ENCODE measurements at regions not wholly inside any gene's neighbourhood (a gene's known extent, or its start where the extent isn't known, plus 50 kb on each side); places are given as distances from the start of the nearest gene placed in this dataset.

- Histone ChIP-seq H3K27ac (ENCODE audit: low read depth, low read length) (no peak overlapping the region), H3K9me3 (ENCODE audit: control insufficient read depth, insufficient read depth, low read depth, low read length) (no peaks in the 10 kb centered on the region), H3K9ac (ENCODE audit: low read length) (no peak overlapping the region), H3K27me3 (ENCODE audit: control insufficient read depth, insufficient read depth, low read length) (no peaks in the 10 kb centered on the region), H3K4me1 (ENCODE audit: control insufficient read depth, insufficient read depth, low read length) (peaks cover 4% of the 10 kb centered on the region; the same call in 1 of the 2 replicates), H3K36me3 (ENCODE audit: control insufficient read depth, insufficient read depth, low read length) (no peaks in the 10 kb centered on the region), H3K4me3 (ENCODE audit: low read depth, low read length) (no peak overlapping the region)
These were observed 285.5 kb downstream of the TCF7L2 start for GRCh38 chr10:113235508-113235907.

- no peaks in the 10 kb centered on the region for H3K9me3 ChIP-seq (ENCODE audit: control insufficient read depth, insufficient read depth, low read depth, low read length)
- no peak overlapping the region for H3K9ac ChIP-seq (ENCODE audit: low read length)
- no peaks in the 10 kb centered on the region for H3K27me3 ChIP-seq (ENCODE audit: control insufficient read depth, insufficient read depth, low read length)
- peaks cover 4% of the 10 kb centered on the region; the same call in 1 of the 2 replicates for H3K4me1 ChIP-seq (ENCODE audit: control insufficient read depth, insufficient read depth, low read length)
- no peak overlapping the region for H3K27ac ChIP-seq (ENCODE audit: low read depth, low read length)
- H3K4me3 ChIP-seq (ENCODE audit: low read depth, low read length), result no peak overlapping the region
- H3K36me3 ChIP-seq (ENCODE audit: control insufficient read depth, insufficient read depth, low read length), result no peaks in the 10 kb centered on the region
These were observed 287.0 kb downstream of the TCF7L2 start for GRCh38 chr10:113236998-113237397.

- Histone ChIP-seq H3K27ac (ENCODE audit: low read depth, low read length) (no peak overlapping the region), H3K4me1 (ENCODE audit: control insufficient read depth, insufficient read depth, low read length) (no peaks in the 10 kb centered on the region), H3K9me3 (ENCODE audit: control insufficient read depth, insufficient read depth, low read depth, low read length) (no peaks in the 10 kb centered on the region), H3K36me3 (ENCODE audit: control insufficient read depth, insufficient read depth, low read length) (no peaks in the 10 kb centered on the region), H3K27me3 (ENCODE audit: control insufficient read depth, insufficient read depth, low read length) (no peaks in the 10 kb centered on the region), H3K9ac (ENCODE audit: low read length) (no peak overlapping the region), H3K4me3 (ENCODE audit: low read depth, low read length) (no peak overlapping the region)
These were observed 289.7 kb downstream of the TCF7L2 start for GRCh38 chr10:113239566-113240350.

DNA sequence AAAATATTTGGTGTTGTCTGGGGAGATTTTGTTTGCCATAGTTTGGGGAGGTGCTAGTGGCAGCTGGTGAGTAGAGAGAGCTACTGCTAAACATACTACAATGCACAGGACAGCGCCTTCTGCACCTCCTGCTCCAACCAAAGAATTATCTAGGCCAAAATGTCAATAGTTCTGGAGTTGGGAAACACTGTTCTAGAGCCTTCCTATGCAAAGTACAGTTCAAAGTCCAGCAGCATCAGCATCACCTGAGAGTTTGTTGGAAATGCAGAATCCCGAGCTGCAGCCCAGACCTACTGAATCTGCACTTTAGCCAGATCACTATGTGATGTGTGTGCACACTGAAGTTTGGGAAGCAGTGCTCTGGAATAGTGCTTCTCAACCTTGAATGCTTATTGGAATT, 290.7 kb downstream of the TCF7L2 start:
- H3K4me1 ChIP-seq (ENCODE audit: control insufficient read depth, insufficient read depth, low read length), result no peaks in the 10 kb centered on the region
- H3K27ac ChIP-seq (ENCODE audit: low read depth, low read length), result no peak overlapping the region
- H3K4me3 ChIP-seq (ENCODE audit: low read depth, low read length), result no peak overlapping the region
- no peaks in the 10 kb centered on the region for H3K9me3 ChIP-seq (ENCODE audit: control insufficient read depth, insufficient read depth, low read depth, low read length)
- H3K36me3 ChIP-seq (ENCODE audit: control insufficient read depth, insufficient read depth, low read length), result no peaks in the 10 kb centered on the region
- no peak overlapping the region for H3K9ac ChIP-seq (ENCODE audit: low read length)
- H3K27me3 ChIP-seq (ENCODE audit: control insufficient read depth, insufficient read depth, low read length), result no peaks in the 10 kb centered on the region

GRCh38 chr10:113241599-113242360, 291.7 kb downstream of the TCF7L2 start:
- Histone ChIP-seq H3K36me3 (ENCODE audit: control insufficient read depth, insufficient read depth, low read length) (no peaks in the 10 kb centered on the region), H3K9me3 (ENCODE audit: control insufficient read depth, insufficient read depth, low read depth, low read length) (no peaks in the 10 kb centered on the region), H3K27me3 (ENCODE audit: control insufficient read depth, insufficient read depth, low read length) (no peaks in the 10 kb centered on the region), H3K9ac (ENCODE audit: low read length) (no peak overlapping the region), H3K4me3 (ENCODE audit: low read depth, low read length) (no peak overlapping the region), H3K27ac (ENCODE audit: low read depth, low read length) (no peak overlapping the region), H3K4me1 (ENCODE audit: control insufficient read depth, insufficient read depth, low read length) (no peaks in the 10 kb centered on the region)

DNA sequence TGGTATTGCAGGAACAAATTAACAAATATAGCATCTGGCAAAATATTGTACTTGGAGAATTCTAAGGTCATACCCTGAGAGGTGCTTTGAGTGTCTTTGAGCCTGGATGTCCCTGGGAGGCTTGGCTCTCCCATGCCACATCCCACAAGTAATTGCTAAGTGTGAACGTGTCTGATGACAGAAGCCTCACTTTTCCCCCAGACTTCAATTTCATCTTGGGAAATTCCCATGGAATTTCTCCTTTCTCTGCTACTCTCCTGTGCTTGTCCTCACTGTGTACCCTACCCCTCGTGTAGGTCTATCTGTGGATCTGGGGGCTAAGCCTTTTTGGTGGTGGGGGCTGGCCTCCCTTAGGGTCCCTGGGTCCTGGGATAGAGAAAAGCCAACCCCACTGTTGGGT, 293.3 kb downstream of the TCF7L2 start:
- H3K9ac ChIP-seq (ENCODE audit: low read length), result no peak overlapping the region
- no peaks in the 10 kb centered on the region for H3K4me1 ChIP-seq (ENCODE audit: control insufficient read depth, insufficient read depth, low read length)
- H3K9me3 ChIP-seq (ENCODE audit: control insufficient read depth, insufficient read depth, low read depth, low read length), result no peaks in the 10 kb centered on the region
- H3K27ac ChIP-seq (ENCODE audit: low read depth, low read length), result no peak overlapping the region
- H3K27me3 ChIP-seq (ENCODE audit: control insufficient read depth, insufficient read depth, low read length), result no peaks in the 10 kb centered on the region
- no peak overlapping the region for H3K4me3 ChIP-seq (ENCODE audit: low read depth, low read length)
- H3K36me3 ChIP-seq (ENCODE audit: control insufficient read depth, insufficient read depth, low read length), result no peaks in the 10 kb centered on the region

- no peak overlapping the region for H3K4me3 ChIP-seq (ENCODE audit: low read depth, low read length)
- no peak overlapping the region for H3K9ac ChIP-seq (ENCODE audit: low read length)
- H3K4me1 ChIP-seq (ENCODE audit: control insufficient read depth, insufficient read depth, low read length), result no peaks in the 10 kb centered on the region
- no peaks in the 10 kb centered on the region for H3K27me3 ChIP-seq (ENCODE audit: control insufficient read depth, insufficient read depth, low read length)
- no peaks in the 10 kb centered on the region for H3K36me3 ChIP-seq (ENCODE audit: control insufficient read depth, insufficient read depth, low read length)
- H3K27ac ChIP-seq (ENCODE audit: low read depth, low read length), result no peak overlapping the region
- H3K9me3 ChIP-seq (ENCODE audit: control insufficient read depth, insufficient read depth, low read depth, low read length), result no peaks in the 10 kb centered on the region
These were observed 294.7 kb downstream of the TCF7L2 start for GRCh38 chr10:113244750-113245149.

GRCh38 chr10:113245286-113245685, 295.2 kb downstream of the TCF7L2 start:
- H3K27ac ChIP-seq (ENCODE audit: low read depth, low read length), result no peak overlapping the region
- H3K9ac ChIP-seq (ENCODE audit: low read length), result no peak overlapping the region
- no peak overlapping the region for H3K4me3 ChIP-seq (ENCODE audit: low read depth, low read length)
- no peaks in the 10 kb centered on the region for H3K4me1 ChIP-seq (ENCODE audit: control insufficient read depth, insufficient read depth, low read length)
- no peaks in the 10 kb centered on the region for H3K27me3 ChIP-seq (ENCODE audit: control insufficient read depth, insufficient read depth, low read length)
- no peaks in the 10 kb centered on the region for H3K36me3 ChIP-seq (ENCODE audit: control insufficient read depth, insufficient read depth, low read length)
- no peaks in the 10 kb centered on the region for H3K9me3 ChIP-seq (ENCODE audit: control insufficient read depth, insufficient read depth, low read depth, low read length)

GRCh38 chr10:113247050-113247449, 297.0 kb downstream of the TCF7L2 start:
- no peak overlapping the region for H3K9ac ChIP-seq (ENCODE audit: low read length)
- no peaks in the 10 kb centered on the region for H3K36me3 ChIP-seq (ENCODE audit: control insufficient read depth, insufficient read depth, low read length)
- no peaks in the 10 kb centered on the region for H3K4me1 ChIP-seq (ENCODE audit: control insufficient read depth, insufficient read depth, low read length)
- no peak overlapping the region for H3K4me3 ChIP-seq (ENCODE audit: low read depth, low read length)
- H3K9me3 ChIP-seq (ENCODE audit: control insufficient read depth, insufficient read depth, low read depth, low read length), result no peaks in the 10 kb centered on the region
- no peaks in the 10 kb centered on the region; the same call in 1 of the 2 replicates for H3K27me3 ChIP-seq (ENCODE audit: control insufficient read depth, insufficient read depth, low read length)
- H3K27ac ChIP-seq (ENCODE audit: low read depth, low read length), result no peak overlapping the region

DNA sequence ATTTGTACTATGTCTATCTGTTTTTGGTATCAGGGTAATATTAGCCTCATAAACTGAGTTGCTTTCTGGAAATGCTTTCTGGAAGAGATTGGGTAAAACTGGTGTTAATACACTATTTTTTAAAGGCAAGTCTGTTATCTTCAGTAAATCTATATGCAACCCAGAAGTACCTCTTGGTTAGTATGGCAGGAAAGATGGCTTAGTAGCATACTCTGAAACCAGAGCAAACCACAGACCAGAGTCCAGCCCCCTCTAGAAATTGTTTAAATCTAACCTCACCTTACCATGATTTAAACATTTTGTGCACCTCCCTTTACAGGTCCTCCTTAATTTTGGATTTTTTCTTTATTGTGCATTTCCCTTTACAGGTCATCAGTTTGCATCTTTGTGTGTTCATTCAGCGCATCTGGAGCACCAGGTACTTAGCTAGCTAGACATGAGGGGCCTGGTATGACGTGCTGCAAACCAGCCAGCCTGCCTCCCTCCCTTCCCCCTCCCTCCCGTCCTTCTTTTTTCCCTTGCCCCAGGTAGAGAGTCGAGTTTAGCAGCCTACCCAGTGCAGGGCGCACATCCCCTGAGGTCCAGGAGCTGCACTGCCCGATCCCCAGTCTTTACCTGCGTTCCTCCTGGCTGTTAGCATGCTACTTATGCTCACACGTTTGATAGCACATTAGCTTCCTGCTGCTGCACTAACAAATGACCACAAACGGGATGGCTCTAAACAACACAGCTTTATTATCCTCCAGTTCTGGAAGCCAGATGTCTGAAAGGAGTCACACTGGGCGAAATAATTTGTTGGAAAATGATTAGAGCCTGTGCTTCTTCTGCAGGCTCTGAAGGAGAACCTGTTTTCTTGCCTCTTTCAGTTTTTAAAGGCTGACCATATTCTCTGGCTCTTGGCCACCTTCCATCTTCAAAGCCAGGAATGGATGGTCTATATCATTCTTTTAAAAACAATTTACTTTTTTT, 299.9 kb upstream of the HABP2 start:
- H3K4me3 ChIP-seq (ENCODE audit: low read depth, low read length), result no peak overlapping the region
- H3K9ac ChIP-seq (ENCODE audit: low read length), result no peak overlapping the region
- no peaks in the 10 kb centered on the region for H3K9me3 ChIP-seq (ENCODE audit: control insufficient read depth, insufficient read depth, low read depth, low read length)
- H3K27ac ChIP-seq (ENCODE audit: low read depth, low read length), result no peak overlapping the region
- no peaks in the 10 kb centered on the region; the same call in 1 of the 2 replicates for H3K27me3 ChIP-seq (ENCODE audit: control insufficient read depth, insufficient read depth, low read length)
- no peaks in the 10 kb centered on the region for H3K36me3 ChIP-seq (ENCODE audit: control insufficient read depth, insufficient read depth, low read length)
- no peaks in the 10 kb centered on the region for H3K4me1 ChIP-seq (ENCODE audit: control insufficient read depth, insufficient read depth, low read length)

All from HUES6 (cell line).